Hindlimb muscle (tissue), 1 donor: ENCODE measurements at regions not wholly inside any gene's neighbourhood (a gene's known extent, or its start where the extent isn't known, plus 50 kb on each side); places are given as distances from the start of the nearest gene placed in this dataset.
"Not testable (repeated sequence)": the region's sequence is repeated elsewhere in the genome, so short reads cannot be mapped to it uniquely, and the experiment has no call there.

ENCODE experiments used
- DNase-seq: peaks from one replicate; pipeline ENCODE4 v3.0.0-alpha.2; 2013

GRCh38 chr14:106021832-106022231 is 495.4 kb downstream of the TMEM121 start:
- no peak for DNase-seq

GRCh38 chr14:106022648-106023047 is 496.3 kb downstream of the TMEM121 start:
- DNase-seq, result not testable (repeated sequence)

GRCh38 chr14:106023411-106023810 is 497.0 kb downstream of the TMEM121 start:
- DNase-seq, result no peak

- no peak for DNase-seq
Measured at GRCh38 chr14:106024983-106025604, 498.7 kb downstream of the TMEM121 start.

GRCh38 chr14:106026026-106026425 is 499.6 kb downstream of the TMEM121 start:
- no peak for DNase-seq

GRCh38 chr14:106027759-106028158 is 501.4 kb downstream of the TMEM121 start:
- not testable (repeated sequence) for DNase-seq

GRCh38 chr14:106029959-106030358 is 503.6 kb downstream of the TMEM121 start:
- no peak for DNase-seq

GRCh38 chr14:106037380-106037779 is 511.0 kb downstream of the TMEM121 start:
- DNase-seq, result no peak

GRCh38 chr14:106038263-106038662 is 511.9 kb downstream of the TMEM121 start:
- DNase-seq, result no peak

GRCh38 chr14:106039400-106039799 is 513.0 kb downstream of the TMEM121 start:
- DNase-seq, result no peak

- DNase-seq, result no peak
Measured at GRCh38 chr14:106044515-106044914, 518.1 kb downstream of the TMEM121 start.

- DNase-seq, result no peak
Measured at GRCh38 chr14:106044949-106045596, 518.7 kb downstream of the TMEM121 start.

- DNase-seq, result no peak
Measured at GRCh38 chr14:106051796-106052195, 525.4 kb downstream of the TMEM121 start.

- no peak for DNase-seq
Measured at GRCh38 chr14:106055289-106055688, 528.9 kb downstream of the TMEM121 start.

GRCh38 chr14:106058342-106058741 is 532.0 kb downstream of the TMEM121 start:
- DNase-seq, result no peak

GRCh38 chr14:106060276-106060975 is 534.0 kb downstream of the TMEM121 start:
- no peak for DNase-seq

- not testable (repeated sequence) for DNase-seq
Measured at GRCh38 chr14:106061877-106062500, 535.6 kb downstream of the TMEM121 start.

- DNase-seq, result no peak
Measured at GRCh38 chr14:106062502-106063272, 536.3 kb downstream of the TMEM121 start.

GRCh38 chr14:106067935-106068334 is 541.6 kb downstream of the TMEM121 start:
- DNase-seq, result no peak

- no peak for DNase-seq
Measured at GRCh38 chr14:106069804-106070625, 543.6 kb downstream of the TMEM121 start.

GRCh38 chr14:106080922-106081321 is 554.5 kb downstream of the TMEM121 start:
- no peak for DNase-seq

GRCh38 chr14:106081721-106082120 is 555.3 kb downstream of the TMEM121 start:
- not testable (repeated sequence) for DNase-seq
